ENCODE measurements at regions not wholly inside any gene's neighbourhood (a gene's known extent, or its start where the extent isn't known, plus 50 kb on each side); places are given as distances from the start of the nearest gene placed in this dataset.

DNA sequence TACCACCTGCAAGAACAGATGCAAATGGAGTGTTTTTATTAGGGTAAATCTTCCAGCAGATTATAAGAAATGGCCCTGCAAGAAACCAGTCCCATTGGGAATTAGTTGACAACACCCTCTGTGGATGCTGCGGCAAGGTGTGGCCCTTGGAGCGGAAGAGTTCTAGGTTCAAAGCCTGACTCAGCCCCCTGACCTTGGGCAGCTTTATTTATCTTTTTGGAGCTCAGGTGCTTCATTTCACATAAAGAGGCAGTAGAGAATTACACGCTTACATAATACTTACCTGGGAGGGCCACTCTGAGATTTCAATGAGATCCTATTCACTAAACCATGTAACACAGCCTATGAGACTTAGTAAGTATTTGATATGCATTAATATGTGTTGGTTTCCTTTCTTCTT lies 318.2 kb upstream of the SOX9 start:
- no peak for TF ChIP-seq SOX15 (CRISPR knock-in tag; IDR thresholded peaks at IDR 0.05)
- TF ChIP-seq ZBTB21 (CRISPR knock-in tag; IDR thresholded peaks at IDR 0.05; ENCODE audit: borderline replicate concordance) = no peak
